Left renal pelvis (tissue), 4 donors: ENCODE measurements at regions not wholly inside any gene's neighbourhood (a gene's known extent, or its start where the extent isn't known, plus 50 kb on each side); places are given as distances from the start of the nearest gene placed in this dataset.

Experiments used
- DNase-seq, 4 donors: peaks; one replicate each; pipeline ENCODE4 v3.0.0-alpha.2; 2013; ENCODE audit warnings: low read depth in 4 of 4, low spot score in 3 of 4

DNA sequence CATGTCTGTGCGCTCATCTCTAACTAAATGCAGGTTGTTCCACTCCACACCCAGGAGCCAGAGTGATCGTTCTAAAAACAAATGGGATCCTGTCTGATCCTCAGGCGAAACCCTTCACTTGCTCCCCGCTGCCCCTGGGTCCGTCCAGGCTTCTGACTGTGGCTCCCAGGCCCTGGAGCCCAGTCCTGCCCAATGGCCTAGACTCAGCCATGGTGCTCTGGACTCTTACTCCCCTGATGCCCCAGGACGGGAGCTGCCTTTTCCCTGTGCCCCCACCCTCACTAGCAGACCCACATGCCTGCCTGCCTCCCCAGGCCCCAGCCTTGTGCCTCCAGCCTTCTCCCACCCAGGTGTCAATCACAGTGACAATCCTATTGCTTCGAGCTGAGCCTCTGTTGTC is 256.7 kb downstream of the BMP7 start:
- no peak for DNase-seq

DNA sequence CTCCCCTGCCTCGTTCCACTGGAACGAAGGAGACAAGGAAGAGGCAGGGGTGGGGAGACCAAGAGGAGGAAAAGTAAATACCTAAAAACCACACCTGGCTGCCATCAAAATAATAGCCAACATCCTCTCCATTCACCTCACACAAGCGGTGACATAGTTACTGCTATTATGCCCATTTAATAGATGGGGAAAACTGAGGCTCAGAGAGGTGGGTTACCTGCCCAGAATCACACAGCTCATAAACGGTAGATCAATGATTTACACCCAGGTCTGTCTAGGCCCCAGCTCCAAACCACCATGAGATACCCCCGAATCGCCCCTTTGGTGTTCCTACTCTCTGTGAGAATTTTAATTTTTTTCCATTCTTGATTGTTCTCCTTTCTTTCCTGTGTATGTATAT is 253.8 kb downstream of the BMP7 start:
- DNase-seq, result no peak

DNA sequence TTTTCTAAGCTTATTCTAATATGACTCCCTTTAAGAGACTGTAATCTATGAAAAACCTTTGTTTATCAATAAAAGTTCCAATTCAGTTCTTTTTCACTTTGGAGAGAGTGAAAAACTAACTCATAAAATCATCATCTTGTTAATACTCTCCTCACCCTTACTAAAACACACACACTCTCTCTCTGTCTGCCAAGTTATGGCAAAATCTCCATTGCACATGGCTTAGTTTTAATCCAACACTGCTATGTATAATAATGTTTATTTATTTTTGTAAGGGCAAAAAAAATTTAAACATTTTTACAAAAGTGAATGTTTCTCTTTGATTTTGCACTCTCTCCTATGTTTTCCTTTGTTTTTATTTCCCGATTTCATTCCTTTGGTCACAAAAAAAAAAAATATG is 253.2 kb downstream of the BMP7 start:
- no peak for DNase-seq

DNA sequence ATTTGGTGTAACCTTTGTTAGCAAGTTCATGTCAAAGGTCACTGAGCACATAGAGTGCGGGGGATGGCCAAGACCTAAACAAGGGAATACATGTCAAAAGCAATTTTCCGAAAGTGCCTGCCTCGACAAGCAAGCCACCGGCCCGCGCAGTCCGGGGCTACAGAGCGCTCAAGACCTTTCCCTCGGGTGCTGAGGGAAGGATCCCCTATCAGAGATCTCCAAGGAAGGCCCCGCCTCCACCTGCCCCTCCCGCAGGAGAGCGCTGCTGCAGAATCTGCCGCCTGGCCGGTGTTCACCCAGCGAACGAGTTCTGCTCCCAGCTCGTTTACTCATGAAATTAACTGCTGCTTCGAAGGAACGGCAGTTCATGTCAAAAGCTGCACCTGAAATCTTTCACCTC is 252.7 kb downstream of the BMP7 start:
- DNase-seq, result no peak

DNA sequence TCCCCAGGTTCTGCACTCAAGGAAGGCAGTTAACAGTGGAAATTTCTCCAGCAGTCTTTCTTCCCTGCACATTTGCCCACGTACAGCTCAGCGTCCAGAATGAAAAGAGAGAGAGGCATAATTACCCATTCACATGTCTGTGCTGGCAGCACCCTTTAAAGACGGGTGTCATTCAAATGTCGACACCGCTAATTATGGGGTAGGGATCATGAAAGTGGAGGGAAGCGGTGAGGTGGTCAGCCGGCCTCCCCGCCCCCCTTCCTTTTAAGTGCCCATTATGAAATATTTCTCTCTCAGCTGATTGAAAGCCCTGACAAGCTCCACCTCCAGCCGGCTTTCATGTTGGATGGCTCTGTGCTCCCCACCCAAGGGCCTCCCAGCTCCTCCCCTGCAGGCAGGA is 246.1 kb downstream of the BMP7 start:
- no peak for DNase-seq

DNA sequence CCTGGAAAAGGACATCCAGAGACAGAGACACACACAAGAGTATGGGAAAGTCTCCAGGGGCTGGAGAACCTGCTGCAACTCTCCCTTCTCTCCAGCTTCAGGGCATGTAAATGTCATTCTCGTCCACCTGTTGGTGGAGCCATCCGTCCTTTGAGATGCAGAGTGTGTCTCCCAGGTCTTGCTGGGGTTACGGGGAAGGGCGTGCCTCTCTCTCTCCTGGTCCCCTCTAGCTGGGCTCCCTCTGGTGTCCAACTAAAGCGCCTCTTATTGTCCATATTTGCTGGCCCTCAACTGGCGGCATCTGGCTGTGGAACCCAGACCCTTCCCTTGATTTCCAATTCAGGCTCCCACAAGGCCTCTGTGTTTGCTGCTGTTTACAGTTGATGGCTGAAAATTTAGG is 244.1 kb downstream of the BMP7 start:
- DNase-seq, result no peak

DNA sequence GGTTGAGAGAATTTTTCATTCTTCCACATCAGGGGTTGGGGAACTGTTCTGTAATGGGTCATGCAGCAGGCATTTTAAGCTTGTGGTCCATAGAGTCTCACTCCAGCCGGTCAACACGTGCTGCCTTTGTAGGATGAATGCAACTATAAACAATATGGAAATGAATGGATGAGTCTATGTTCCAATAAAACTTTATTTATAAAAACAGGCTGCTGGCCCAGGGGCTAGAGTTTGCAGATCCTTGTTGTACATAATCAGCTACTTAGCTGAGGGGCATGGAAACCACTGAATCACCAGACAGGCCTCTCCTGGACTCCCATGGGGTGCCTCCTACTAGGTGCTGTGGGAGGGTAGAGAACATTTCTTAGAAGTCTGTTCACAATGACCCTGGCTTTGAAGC is 243.4 kb downstream of the BMP7 start:
- DNase-seq, result no peak

DNA sequence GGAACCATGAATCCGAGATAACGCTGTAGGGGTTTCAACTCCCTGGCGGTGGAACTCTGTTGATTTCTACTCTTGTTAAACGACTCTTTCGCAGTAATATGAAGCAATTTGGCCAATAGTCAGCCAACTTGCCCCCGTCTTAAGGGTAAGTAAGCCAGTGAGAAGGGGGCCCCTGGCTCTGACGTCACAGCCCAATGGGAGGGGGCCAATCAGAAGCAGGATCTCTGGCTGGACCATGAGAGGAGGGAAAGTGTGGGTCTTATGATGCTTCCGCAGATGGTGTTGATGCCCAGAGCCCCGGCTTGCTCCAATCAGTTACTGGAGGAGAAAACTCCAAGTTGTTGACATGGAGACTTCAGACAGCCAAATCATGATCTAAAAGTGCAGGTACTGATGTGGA is 242.4 kb downstream of the BMP7 start:
- DNase-seq, result no peak

DNA sequence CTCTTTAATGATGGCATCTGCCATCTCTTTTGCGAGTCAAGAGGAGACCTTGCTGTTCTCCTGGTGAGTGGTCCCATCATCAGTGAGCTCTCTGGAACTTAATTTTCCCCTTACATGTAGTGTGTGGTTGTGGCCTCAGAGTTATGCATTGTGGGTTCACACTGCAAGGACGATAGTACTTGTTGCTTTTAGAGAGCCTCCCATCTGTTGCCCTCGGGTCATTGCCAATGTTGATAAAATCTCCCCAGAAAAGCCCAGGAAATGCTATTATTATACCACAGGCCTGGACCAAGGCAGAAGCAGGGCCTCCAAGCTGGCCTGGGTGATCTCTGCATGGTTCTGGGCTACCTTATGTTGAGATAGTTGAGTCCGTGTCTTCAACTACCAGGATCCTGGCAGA is 241.6 kb downstream of the BMP7 start:
- DNase-seq, result no peak

DNA sequence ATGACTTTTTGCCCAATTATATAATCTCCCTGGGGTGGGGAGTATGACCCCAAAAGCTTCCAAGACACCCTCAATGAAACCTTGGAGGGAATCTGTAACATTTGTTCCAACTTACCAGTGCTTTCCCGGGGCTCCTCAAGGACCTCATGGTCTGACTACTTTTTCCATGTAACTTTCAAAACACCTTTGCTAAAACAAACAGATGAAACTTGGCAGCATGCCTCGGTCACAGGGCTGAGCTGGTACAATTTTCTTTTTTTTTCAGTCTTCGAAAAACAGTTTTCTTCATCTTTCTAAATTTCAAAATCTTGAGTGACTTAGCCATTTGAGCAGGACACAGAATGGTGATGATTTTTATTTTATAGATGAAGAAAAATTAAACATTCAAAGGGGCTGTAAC is 241.2 kb downstream of the BMP7 start:
- DNase-seq, result no peak

DNA sequence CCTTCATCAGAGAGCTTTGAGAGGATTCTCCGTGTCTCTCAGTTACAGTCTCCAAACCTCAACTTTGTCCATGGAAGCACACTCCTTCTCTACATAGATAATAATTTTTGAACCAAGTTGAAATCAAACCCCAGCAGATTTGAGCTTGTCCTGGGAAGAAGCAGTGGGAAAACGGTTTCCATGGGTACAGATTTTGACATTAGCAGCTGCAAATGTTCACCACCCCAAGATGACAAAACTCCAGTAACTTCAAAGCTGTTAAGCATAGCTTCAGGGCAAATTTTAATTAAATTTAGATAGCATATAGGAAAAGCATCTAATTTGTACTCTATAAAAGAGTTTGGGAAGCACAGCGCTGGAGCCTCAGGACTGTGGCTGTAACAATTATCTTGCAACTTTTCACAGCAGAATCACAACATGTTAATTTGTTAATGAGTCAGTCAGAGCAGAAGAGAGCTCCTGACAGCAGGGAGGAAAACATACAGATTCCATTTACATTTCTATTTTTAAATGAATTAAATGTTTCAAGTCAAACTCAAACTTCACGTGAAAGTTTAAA is 240.7 kb downstream of the BMP7 start:
- DNase-seq, result no peak

DNA sequence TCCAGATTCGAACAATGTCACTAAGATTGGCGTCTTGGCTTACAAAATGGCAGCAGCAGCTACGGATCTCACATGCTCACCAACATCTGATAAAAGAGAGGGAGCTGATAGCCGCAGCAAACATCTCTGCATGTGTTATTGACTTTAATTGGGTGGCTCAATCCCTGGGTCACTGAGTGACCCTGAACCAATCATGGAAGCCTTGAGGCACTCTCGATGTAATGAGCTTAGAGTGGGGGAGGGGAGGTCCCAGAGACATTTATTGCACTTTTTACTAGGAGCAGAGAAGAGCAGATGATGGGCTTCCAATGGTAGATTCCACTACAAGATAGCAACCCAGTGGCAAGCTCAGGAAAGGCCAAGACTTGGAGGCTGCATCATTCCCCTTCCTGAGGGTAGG is 238.7 kb downstream of the BMP7 start:
- no peak for DNase-seq

DNA sequence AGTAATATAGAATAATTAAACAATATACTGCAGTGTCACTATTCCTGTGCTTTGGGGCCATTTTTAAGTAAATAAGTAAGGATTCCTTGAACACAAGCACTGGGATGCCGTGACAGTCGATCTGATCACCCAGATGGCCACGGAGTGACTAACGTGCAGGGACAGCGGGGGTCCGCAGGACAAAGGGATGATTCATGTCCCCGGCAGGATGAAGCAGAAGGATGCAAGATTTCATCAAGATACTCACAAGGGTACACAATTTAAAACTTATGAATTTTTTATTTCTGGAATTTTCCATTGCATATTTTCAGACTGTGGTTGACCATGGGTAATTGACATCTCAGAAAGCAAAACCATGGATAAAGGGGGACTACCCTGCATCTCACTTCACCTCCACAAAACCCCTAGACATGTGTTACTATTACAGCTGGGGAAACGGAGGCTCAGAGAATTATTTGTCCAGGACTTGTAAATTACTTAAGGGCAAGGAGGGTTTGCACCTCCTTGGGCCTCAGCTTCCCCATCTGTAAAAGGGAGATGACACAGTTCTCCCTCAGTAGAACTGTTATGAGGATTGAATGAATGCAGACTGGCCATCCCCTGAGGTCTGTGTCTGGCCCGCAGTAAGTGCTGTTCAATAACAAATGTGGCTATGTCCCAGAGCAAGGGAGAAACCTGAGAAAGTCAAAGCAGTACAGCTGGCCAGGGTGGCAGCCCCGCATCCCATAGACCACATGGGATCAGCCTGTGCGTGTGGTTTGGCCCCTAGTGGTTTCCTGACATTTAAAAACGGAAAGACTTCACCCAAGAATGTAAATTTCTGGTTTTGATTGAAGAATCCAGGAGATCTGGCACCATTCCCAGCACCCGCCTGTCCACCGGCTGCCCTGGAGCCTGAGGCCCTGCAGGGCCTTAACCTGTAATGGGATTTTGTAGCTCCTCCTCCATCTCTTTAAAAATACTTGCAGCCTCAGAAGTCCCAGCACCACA is 235.5 kb downstream of the BMP7 start:
- DNase-seq, result no peak

DNA sequence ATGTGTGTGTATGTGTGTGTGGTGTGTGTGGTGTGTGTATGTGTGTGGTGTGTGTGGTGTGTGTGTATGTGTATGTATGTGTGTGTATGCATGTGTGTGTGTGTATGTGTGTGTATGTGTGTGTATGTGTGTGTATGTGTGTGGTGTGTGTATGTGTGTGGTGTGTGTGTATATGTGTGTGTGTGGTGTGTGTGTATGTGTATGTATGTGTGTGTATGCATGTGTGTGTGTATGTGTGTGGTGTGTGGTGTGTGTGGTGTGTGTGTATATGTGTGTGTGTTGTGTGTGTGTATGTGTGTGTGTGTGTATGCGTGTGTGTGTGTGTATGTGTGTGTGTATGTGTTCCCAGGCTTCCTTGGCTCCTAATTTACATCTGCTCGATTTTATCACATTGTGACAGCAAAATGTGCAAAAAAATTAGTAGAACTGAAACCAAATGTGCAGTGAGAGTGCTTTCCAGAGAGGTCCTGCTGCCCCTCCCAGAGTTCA is 234.5 kb downstream of the BMP7 start:
- no peak for DNase-seq

DNA sequence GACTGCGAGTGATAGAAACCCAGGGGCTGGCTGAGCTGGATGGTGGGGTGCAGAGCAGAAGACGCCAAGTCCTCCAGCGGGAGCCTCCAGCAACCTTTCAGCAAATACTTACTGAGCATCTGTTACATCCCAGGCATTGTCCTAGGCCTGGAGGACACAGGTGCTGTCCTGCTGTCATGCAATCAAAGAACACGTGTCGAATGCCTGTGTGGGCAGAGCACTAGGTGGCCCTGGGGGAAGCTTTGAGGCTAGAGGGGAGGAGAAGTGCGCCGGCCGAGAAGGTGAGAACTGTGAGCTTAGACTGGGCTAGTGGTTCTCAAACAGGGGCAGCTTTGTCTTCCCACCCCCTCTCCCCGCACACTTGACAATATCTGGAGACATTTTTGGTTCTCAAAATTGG is 233.6 kb downstream of the BMP7 start:
- no peak for DNase-seq

DNA sequence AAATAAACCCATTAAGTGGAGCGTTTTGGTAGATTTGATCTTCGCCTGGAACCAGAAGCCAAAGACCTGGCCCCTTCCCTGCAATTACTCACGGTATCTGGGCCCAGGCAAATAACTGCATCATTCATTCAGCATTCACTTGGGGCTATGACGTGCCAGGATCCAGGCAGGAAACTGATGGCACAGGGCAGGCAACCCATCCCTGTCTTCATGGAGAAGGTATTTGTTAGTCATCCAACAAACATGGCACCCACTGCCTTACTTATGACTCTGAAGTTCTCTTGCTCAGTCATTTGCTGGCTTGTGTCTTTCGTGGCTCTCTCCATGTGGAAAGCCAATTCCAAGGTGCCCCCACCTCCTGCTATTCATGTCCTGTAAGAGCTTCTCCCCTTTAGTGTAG is 232.4 kb downstream of the BMP7 start:
- no peak for DNase-seq

DNA sequence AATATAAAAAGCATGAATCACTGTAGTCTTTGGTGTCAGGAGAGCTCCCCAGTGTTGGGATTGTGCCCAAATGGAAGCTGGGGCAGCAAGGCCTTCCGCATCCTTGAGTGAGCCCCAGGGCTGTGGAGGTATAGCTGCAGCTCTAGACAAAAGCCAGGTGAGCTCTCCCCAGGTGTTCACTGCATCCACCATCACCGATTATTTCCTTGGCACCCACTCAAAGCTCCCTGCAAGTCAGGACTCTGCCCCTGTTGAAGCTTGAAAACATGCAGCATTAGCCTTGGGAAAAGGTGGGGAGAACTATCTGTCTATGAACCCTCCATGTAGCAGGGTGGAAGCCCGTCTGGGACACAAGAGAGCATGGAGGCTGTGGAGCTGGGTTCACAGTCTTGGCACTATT is 228.8 kb downstream of the BMP7 start:
- DNase-seq, result no peak

DNA sequence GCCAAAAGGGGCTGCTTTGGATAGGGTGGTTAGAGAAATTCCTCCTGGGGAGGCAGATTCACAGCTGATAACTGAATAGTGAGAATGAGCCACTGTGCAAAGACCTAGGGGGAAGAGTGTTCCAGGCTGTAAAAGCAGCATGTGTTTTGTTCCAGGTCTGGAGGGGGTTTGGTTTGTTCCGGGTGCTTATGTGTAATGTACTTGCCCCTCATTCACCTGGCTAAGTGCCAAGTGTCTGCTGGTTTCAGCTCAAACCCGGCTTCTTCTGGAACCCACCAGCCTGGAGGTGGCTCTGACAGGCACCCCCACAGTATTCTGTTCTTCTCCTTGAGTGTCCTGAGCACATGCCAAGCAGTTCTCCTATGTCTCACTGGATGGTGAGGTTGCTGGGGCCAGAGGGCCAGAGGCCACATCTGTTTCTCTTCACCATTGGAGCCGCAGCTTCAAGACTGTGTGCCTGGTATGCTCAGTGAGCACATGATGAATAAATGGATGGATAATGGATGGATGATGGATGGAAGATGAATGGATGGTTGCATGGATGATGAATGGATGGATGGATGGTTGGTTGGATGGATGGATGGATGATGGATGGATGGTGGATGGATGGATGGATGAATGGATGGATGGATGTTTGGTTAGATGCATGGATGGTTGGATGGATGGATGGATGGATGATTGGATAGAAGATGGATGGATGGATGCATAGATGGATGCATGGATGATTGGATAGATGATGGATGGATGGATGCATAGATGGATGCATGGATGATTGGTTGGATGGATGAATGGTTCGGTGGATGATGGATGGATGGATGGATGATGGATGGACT is 227.6 kb downstream of the BMP7 start:
- DNase-seq, result no peak

DNA sequence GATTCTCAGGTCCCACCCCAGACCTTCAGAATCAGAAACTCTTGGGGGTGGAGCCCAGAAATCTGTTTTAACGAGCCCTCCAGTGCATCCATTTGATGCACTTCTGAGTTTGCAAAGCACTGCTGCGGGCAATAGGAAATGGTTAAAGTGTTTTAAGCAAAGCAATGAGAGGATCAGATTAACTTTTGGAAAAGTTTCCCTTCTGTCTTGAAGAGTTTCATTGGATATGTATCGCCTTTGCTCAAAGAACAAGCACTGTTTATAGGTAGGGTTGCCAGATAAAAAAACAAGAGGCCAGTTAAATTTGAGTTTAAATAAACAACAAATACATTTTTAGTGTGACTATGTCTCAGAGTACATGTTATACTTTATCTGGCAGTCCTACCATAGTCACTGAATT is 226.0 kb downstream of the BMP7 start:
- DNase-seq, result no peak

DNA sequence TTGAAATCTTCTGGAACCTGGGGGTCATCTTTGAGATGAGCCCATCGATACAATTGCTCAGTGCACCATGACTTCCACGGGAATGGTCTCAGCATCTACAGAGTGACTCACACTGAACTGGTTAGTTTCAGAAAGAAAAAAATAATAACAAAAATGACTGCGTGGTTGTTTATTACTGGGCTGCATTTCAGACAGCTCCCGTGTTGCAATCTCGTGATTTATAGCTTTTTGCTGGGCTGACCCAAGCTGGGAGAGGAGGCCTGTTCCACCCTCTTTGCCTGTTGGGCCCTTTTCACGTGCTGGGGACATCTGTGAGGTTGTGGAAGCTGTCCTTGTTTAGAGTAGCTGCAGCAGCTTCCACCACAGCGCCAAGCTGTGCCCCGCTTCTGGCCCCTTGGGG is 225.5 kb downstream of the BMP7 start:
- DNase-seq, result no peak

DNA sequence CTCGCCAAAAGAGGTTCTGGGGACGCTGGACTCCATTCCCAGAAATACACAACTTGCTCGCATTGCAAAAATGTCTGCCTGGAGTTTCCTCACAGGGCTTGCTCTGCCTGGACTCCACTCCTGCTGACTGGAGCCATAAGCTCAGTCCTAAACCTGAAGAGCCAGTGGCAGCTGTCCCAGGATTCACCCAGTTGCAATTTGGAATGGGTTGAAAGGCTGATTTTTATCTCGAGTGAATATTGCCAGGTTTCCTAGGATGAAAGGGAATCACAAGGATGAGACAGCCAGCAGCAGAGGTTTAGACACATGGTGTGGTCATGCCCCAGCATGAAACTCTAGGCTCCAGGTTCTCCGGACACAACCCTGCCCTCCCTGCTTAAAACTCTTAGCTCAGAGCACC is 223.3 kb downstream of the BMP7 start:
- no peak for DNase-seq
